ENCODE measurements at regions not wholly inside any gene's neighbourhood (a gene's known extent, or its start where the extent isn't known, plus 50 kb on each side); places are given as distances from the start of the nearest gene placed in this dataset.

DNA sequence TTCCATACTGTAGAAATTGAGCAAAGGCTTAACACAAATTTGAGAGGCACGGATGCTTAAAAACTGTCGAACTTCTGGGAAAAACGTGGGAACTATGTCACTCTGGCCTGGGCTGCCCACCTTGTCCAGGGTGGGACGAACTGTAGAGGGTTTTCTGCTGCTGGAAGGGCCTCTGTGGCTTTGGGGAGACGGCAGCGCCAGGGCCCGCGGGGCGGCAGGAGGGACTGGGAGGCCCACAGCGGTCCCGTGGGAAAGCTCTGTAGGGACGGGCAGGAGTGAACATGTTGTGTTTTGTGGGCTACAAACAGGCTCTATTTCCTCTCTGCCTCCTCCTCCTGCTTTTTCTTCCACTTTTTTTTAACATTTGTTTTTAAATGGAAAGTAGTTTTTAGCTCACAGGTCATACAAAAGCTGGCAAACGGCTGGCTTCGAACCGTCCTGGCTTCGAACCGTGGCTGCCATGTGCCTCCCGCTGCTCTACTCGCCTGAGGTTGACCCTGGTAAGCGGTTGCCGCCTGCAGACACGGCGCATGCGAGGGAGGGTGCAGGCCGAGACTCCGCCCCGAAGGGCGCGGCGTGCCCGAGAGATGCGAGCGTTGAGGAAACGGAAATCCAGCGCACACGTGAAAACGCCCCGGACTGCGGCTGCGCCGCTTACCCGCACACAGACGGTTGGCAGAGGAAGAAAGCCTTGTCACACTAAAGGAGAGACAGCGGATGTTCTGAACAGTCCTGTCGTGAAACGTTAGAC, 382.3 kb upstream of the ZFP42 start:
- no peak overlapping the region for H2BK5ac ChIP-seq (ENCODE audit: low read depth, low read length)
- DNase-seq (ENCODE audit: low read depth in 1 of 2, low spot score in 2 of 2) (no peak), FAIRE-seq (no peak)
- H3K23me2 ChIP-seq (ENCODE audit: low read depth, low read length): no peaks in the 10 kb centered on the region
- H3K79me1 ChIP-seq (ENCODE audit: low read depth, low read length): no peaks in the 10 kb centered on the region
- H3K27me3 ChIP-seq (replicated peaks in 1 of 4; ENCODE audit: control insufficient read depth in 3 of 4, extremely low read depth in 1 of 4, insufficient read depth in 3 of 4, low read length in 3 of 4): no peaks in the 10 kb centered on the region; a peak in 1 of 7 replicates
- H2BK15ac ChIP-seq (ENCODE audit: low read length): no peak overlapping the region
- H3K4ac ChIP-seq (replicated peaks; ENCODE audit: insufficient read length, low read depth, low read length): no peak overlapping the region
- POLR2A ChIA-PET (ENCODE audit: partially characterized antibody): no interaction called here
- H3K36me3 ChIP-seq (ENCODE audit: control insufficient read depth in 2 of 4, insufficient read depth in 4 of 4, low read length in 3 of 4): no peaks in the 10 kb centered on the region
- no peak overlapping the region for H2BK120ac ChIP-seq (replicated peaks; ENCODE audit: low read depth, low read length)
- H3K4me1 ChIP-seq (replicated peaks in 1 of 4; ENCODE audit: control insufficient read depth in 3 of 4, insufficient read depth in 4 of 4, low read length in 3 of 4): no peaks in the 10 kb centered on the region
- no peak overlapping the region for H2BK12ac ChIP-seq (ENCODE audit: low read depth, low read length)
- no peak overlapping the region for H4K8ac ChIP-seq (ENCODE audit: extremely low read depth, insufficient read depth, low read length)
- no peak overlapping the region for H3K27ac ChIP-seq (ENCODE audit: low read depth, low read length)
- WGBS, 2 experiments (ENCODE audit: extremely low coverage in 1 of 2, insufficient coverage in 1 of 2, insufficient read length in 1 of 2, insufficient replicate concordance in 2 of 2, low coverage in 1 of 2, low lambda C conversion rate in 2 of 2, missing lambda C conversion rate in 1 of 2): 95% methylated on average over 46 of the region's 46 CpGs; no CpG with 5 or more reads in 1 of the 2 experiments
- no peak for TF ChIP-seq FOSL1 (IDR thresholded peaks at IDR 0.05; ENCODE audit: insufficient read depth, low read depth, low read length)
- no peak for TF ChIP-seq BRCA1 (IDR thresholded peaks at IDR 0.05; ENCODE audit: low read depth, low read length)
- TF ChIP-seq ASH2L (IDR thresholded peaks at IDR 0.05; ENCODE audit: low read length): no peak
- no peak for TF ChIP-seq CHD1 (IDR thresholded peaks at IDR 0.05; ENCODE audit: low read depth, low read length)
- TF ChIP-seq, protein P1, sequence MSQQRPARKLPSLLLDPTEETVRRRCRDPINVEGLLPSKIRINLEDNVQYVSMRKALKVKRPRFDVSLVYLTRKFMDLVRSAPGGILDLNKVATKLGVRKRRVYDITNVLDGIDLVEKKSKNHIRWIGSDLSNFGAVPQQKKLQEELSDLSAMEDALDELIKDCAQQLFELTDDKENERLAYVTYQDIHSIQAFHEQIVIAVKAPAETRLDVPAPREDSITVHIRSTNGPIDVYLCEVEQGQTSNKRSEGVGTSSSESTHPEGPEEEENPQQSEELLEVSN (IDR thresholded peaks at IDR 0.05): peak; percentile 89
- no peak for TF ChIP-seq CBX8 (IDR thresholded peaks at IDR 0.05; ENCODE audit: borderline replicate concordance, low read depth, low read length)
- TF ChIP-seq, protein P2, sequence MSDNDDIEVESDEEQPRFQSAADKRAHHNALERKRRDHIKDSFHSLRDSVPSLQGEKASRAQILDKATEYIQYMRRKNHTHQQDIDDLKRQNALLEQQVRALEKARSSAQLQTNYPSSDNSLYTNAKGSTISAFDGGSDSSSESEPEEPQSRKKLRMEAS (IDR thresholded peaks at IDR 0.05): peak; percentile 80
- TF ChIP-seq TAF7 (optimal IDR thresholded peaks at IDR 0.05; ENCODE audit: borderline replicate concordance, low read depth, low read length): no peak
- no peak for TF ChIP-seq GTF2F1 (IDR thresholded peaks at IDR 0.05; ENCODE audit: borderline replicate concordance, low read depth, low read length)
- TF ChIP-seq EP300 (IDR thresholded peaks at IDR 0.05; ENCODE audit: borderline replicate concordance in 1 of 2, low read depth in 2 of 2, low read length in 2 of 2): no peak
- H3K4me2 ChIP-seq (ENCODE audit: insufficient read depth in 1 of 2, low read depth in 2 of 2, low read length in 2 of 2): no peak overlapping the region
- H3K18ac ChIP-seq (ENCODE audit: extremely low read depth, low read length): no peak overlapping the region
- no peak overlapping the region for H2AFZ ChIP-seq (ENCODE audit: low read length)
- no peak overlapping the region for H3K9ac ChIP-seq (replicated peaks in 1 of 4; ENCODE audit: extremely low read depth in 1 of 4, low read depth in 3 of 4, low read length in 3 of 4)
- no peaks in the 10 kb centered on the region for H3K79me2 ChIP-seq (ENCODE audit: control insufficient read depth in 1 of 2, insufficient read depth in 2 of 2, low read length in 2 of 2)
- H4K20me1 ChIP-seq (replicated peaks in 1 of 2; ENCODE audit: control insufficient read depth in 1 of 2, insufficient read depth in 2 of 2, low read length in 2 of 2): no peaks in the 10 kb centered on the region
- H2AK5ac ChIP-seq (ENCODE audit: low read depth, low read length): no peak overlapping the region
- H4K91ac ChIP-seq (replicated peaks; ENCODE audit: insufficient read length, low read length): peak overlapping the region; percentile 19
- H3K9me3 ChIP-seq (ENCODE audit: insufficient read depth in 2 of 2, low read depth in 1 of 2, low read length in 1 of 2): no peaks in the 10 kb centered on the region; a peak in 1 of 4 replicates
- H3K14ac ChIP-seq (ENCODE audit: insufficient read length): no peak overlapping the region
- CTCF ChIA-PET (ENCODE audit: partially characterized antibody): no interaction called here
- H3K56ac ChIP-seq (replicated peaks; ENCODE audit: insufficient read length, low read depth, low read length): no peak overlapping the region
- no peak overlapping the region for H2BK20ac ChIP-seq (ENCODE audit: low read length)
- no peak overlapping the region for H3K23ac ChIP-seq (ENCODE audit: insufficient read length)
- H3K4me3 ChIP-seq (ENCODE audit: extremely low read depth in 1 of 4, insufficient read depth in 2 of 4, low read depth in 3 of 4, low read length in 4 of 4): no peak overlapping the region
- no peak overlapping the region for H4K5ac ChIP-seq (ENCODE audit: insufficient read length, low read depth, low read length)

Measured in H1 (cell line).